ENCODE measurements at regions not wholly inside any gene's neighbourhood (a gene's known extent, or its start where the extent isn't known, plus 50 kb on each side); places are given as distances from the start of the nearest gene placed in this dataset.

DNA sequence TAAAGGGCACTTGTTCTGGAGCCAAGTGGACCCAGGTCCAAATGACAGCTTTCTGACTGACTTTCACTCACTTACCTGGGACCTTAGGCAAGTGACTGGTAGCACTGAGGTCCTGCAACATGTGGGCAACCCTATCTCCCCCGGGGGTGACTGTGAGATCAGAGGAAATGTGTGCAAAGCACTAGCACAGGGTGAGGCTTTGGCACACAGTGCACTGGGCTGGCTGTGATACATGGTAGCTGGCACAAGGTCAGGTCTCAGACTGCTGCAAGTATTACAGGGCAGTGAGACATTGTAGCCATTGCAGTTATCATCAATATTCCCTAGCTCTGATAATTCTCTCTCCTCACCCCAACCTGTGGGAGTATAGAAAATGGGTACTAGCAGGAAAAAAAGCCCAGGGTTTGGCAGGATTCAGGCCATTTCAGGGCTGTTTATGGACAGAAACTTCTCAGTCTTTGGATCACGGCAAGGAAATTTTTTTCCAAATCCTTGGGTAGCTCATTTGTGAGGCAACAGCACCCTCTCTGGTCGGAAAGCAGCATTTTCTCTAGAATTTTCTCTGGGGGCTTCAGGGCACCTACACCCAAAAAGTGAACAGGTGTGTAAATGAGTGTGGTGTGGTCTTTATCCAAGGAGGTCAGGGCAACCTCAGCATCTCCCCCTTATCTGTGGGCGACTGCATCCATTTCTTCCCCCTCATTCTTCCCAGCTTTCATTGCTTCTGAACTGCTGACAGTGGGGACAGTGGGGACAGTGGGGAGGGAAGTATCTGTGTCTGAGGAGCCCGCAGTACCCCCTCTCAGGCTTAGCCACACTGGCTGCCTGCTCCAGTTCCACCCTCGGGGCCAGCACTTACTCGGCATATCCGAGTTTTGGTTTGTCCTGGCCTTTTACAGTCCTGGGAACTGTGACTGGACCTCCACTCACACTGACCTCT, 148.7 kb upstream of the PHACTR3 start:
- no peaks in the 10 kb centered on the region for H3K9me3 Mint-ChIP-seq
- peak in 1 of 2 experiments; percentile 48 for DNase-seq (ENCODE audit: low spot score in 2 of 2, unreplicated experiment in 2 of 2)
- H3K4me3 Mint-ChIP-seq, result no peak overlapping the region
- H3K27me3 Mint-ChIP-seq (ENCODE audit: low read depth), result peaks cover 39% of the 10 kb centered on the region
- no peak overlapping the region for H3K27ac Mint-ChIP-seq
- no peaks in the 10 kb centered on the region for H3K36me3 Mint-ChIP-seq
- H3K4me1 Mint-ChIP-seq, result peaks cover 12% of the 10 kb centered on the region
- peak; percentile 83 for TF ChIP-seq CTCF (IDR thresholded peaks at IDR 0.05; ENCODE audit: unreplicated experiment)

DNA sequence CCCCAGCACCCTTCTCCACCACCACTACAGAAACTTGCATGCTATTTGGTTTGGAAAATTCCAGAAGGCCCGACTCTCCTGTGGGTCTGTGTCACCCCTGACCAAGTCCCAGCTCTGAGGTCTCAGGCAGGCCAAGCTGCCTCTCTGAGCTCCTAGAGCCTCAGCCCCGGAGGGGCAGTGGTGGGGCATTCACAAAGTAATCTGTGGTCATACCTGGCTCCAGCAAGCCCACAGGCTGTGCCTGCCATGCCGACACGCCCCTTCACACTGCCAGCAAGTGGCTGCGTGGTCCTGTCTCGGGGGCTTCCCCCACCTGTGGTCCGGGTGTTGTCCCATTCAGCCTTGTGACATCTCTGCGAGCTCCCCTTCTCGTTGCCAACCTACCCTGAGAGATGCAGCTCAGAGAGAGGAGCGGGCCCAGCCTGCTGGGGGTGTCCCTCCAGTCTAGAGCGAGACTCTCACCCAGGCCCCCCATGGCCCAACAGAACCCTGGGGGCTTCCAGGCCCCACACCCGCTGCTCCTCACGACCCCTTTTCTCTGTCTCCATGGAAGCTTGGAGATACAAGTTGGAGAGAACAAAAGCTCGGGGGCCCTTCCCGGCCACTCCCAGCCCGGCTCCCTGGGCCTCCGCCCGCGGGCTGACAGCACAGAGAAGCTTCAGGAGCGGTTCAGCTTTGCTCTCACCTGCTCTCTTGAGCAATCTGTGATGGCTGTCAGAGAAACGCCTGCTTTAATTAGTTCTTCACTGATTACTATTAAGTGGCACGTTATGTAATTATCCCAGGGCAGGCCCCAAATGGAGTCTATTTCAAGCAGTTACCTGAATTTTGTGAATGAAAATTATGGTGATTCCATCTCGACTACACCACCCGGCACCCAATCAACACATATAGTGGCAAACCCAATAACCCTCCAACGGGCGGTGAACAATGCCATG, 147.7 kb upstream of the PHACTR3 start:
- peaks cover 39% of the 10 kb centered on the region for H3K27me3 Mint-ChIP-seq (ENCODE audit: low read depth)
- H3K4me1 Mint-ChIP-seq, result peaks cover 12% of the 10 kb centered on the region
- no peaks in the 10 kb centered on the region for H3K36me3 Mint-ChIP-seq
- H3K27ac Mint-ChIP-seq, result no peak overlapping the region
- no peak for DNase-seq (ENCODE audit: low spot score in 2 of 2, unreplicated experiment in 2 of 2)
- H3K4me3 Mint-ChIP-seq, result no peak overlapping the region
- no peaks in the 10 kb centered on the region for H3K9me3 Mint-ChIP-seq
- TF ChIP-seq CTCF (IDR thresholded peaks at IDR 0.05; ENCODE audit: unreplicated experiment), result no peak

DNA sequence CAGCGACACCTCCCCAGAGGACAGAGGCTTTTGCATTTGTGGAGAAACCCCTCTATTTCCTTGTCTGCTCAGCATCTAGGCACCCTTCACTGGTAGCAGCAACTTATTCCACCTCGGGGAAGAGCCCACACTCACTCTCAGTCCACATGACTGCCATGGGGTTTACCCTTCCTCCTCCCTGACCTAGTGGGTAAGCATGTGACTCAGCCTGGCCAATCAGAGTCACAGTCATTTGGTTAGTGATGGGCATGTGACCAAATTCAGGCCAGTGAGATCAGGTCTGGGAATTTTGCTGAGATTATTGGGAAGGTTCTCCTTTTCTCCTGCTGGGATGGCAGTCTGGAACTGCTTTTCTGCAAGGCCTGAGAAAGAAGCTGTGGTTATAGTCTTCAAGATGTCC, 145.7 kb upstream of the PHACTR3 start:
- H3K27ac Mint-ChIP-seq, result no peak overlapping the region
- H3K4me3 Mint-ChIP-seq, result no peak overlapping the region

DNA sequence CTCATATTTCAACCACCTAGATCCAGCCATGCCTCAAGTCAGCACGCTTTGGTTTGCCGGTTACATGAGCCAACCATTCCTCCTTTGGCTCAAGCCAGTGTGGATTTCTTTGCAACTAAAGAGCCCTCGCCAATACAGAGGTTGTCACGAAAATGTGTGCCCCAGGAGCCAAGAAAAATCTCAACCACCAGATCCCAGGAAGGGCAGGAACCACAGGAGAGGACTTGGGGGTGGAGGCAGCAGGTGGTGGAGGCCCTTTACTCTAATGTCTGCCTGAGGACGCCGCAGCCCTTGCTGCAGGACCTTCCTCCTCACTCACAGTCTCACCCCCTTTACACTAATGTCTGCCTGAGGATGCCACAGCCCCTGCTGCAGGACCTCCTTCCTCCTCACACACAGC, 144.8 kb upstream of the PHACTR3 start:
- Mint-ChIP-seq H3K4me1 (peaks cover 1% of the 10 kb centered on the region), H3K27ac (no peak overlapping the region), H3K4me3 (no peak overlapping the region), H3K27me3 (ENCODE audit: low read depth) (peaks cover 60% of the 10 kb centered on the region), H3K36me3 (no peaks in the 10 kb centered on the region), H3K9me3 (no peaks in the 10 kb centered on the region)
- no peak for DNase-seq (ENCODE audit: low spot score in 2 of 2, unreplicated experiment in 2 of 2)
- TF ChIP-seq CTCF (IDR thresholded peaks at IDR 0.05; ENCODE audit: unreplicated experiment), result no peak

More for the DNA sequence above, 145.7 kb upstream of the PHACTR3 start:
- TF ChIP-seq CTCF (IDR thresholded peaks at IDR 0.05; ENCODE audit: unreplicated experiment), result no peak
- H3K4me1 Mint-ChIP-seq, result peaks cover 9% of the 10 kb centered on the region
- DNase-seq (ENCODE audit: low spot score in 2 of 2, unreplicated experiment in 2 of 2), result no peak
- H3K36me3 Mint-ChIP-seq, result no peaks in the 10 kb centered on the region
- no peaks in the 10 kb centered on the region for H3K9me3 Mint-ChIP-seq
- peaks cover 51% of the 10 kb centered on the region for H3K27me3 Mint-ChIP-seq (ENCODE audit: low read depth)

DNA sequence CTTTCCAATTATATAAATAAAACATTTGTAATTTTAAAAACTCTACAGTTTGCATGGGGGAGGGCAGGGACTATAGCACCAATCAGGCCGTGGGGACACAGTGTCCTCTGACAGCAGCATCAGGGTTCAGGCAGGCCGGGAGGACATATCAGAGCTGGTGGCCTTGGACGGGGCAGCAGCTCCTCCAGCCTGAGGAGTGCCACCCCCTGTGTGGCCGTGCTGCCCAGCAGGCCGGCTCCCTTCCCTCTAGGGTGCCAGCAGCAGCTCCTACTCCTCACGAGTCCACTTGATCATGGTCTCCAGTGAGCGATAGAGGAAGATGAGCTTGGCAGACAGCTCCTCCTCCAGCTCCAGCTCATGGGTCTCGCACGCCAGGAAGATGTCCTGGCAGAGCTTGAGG, 144.0 kb upstream of the PHACTR3 start:
- Mint-ChIP-seq H3K9me3 (no peaks in the 10 kb centered on the region), H3K4me1 (peaks cover 1% of the 10 kb centered on the region), H3K27ac (no peak overlapping the region), H3K36me3 (no peaks in the 10 kb centered on the region), H3K27me3 (ENCODE audit: low read depth) (peaks cover 64% of the 10 kb centered on the region), H3K4me3 (no peak overlapping the region)
- TF ChIP-seq CTCF (IDR thresholded peaks at IDR 0.05; ENCODE audit: unreplicated experiment), result no peak
- no peak for DNase-seq (ENCODE audit: low spot score in 2 of 2, unreplicated experiment in 2 of 2)

Measured in mesothelial cell of epicardium (in vitro differentiated cells).